ENCODE measurements at regions not wholly inside any gene's neighbourhood (a gene's known extent, or its start where the extent isn't known, plus 50 kb on each side); places are given as distances from the start of the nearest gene placed in this dataset.
"Not testable (repeated sequence)": the region's sequence is repeated elsewhere in the genome, so short reads cannot be mapped to it uniquely, and the experiment has no call there.

DNA sequence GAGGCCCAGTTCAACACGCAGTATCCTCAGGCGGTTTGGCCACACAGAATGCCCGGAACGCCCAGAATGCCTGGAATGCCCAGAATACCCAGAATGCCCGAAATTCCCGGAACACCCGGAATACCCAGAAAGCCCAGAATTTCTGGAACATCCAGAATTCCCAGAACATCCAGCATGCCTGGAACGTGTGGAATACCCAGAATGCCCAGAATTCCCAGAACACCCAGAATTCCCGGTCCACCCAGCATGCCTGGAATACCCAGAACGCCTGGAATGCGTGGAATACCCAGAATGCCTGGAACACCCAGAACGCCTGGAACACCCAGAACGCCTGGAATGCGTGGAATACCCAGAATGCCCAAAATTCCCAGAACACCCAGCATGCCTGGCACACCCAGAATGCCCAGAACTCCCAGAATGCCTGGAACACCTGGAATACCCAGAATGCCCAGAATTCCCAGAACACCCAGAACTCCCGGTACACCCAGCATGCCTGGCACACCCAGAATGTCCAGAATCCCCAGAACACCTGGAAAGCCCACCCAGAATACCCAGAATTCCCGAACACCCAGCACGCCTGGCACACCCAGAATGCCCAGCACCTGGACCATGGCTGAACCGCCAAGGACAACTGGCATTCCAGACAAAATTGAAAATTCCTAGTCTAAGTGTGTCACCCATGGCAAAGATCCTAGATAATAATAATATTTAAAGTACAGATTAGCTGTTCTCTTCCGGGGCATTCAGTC, 487.4 kb upstream of the SALL3 start:
- no peak for DNase-seq

DNA sequence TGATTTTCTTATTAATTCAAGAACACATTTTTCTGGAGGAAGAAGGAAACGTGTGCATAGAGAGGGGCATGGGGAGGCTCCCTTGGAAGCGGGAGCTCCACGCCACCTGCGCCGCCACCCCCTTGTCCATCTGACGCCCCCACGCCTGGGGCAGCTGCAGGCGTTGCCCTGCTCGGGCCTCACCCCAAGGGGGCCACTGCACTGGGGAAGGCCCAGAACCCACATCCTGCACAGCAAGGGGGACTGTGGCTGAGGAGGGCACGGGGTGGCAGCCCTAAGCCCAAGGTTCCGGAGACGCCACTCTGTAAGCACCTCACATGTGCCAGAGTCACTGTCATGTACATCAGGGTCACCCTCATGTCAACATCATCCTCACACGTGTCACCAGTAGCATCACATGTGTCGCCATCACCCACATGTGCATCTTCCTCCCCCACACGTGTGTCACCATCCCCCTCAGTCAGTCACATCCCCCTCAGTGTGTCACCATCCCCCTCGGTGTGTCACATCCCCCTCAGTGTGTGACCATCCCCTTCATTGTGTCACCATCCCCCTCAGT, 486.7 kb upstream of the SALL3 start:
- no peak for DNase-seq

DNA sequence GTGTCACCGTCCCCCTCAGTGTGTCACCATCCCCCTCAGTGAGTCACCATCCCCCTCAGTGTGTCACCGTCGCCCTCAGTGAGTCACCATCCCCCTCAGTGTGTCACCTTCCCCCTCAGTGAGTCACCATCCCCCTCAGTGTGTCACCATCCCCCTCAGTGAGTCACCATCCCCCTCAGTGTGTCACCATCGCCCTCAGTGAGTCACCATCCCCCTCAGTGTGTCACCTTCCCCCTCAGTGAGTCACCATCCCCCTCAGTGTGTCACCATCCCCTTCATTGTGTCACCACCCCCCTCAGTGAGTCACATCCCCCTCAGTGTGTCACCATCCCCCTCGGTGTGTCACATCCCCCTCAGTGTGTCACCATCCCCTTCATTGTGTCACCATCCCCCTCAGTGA, 486.1 kb upstream of the SALL3 start:
- not testable (repeated sequence) for DNase-seq

DNA sequence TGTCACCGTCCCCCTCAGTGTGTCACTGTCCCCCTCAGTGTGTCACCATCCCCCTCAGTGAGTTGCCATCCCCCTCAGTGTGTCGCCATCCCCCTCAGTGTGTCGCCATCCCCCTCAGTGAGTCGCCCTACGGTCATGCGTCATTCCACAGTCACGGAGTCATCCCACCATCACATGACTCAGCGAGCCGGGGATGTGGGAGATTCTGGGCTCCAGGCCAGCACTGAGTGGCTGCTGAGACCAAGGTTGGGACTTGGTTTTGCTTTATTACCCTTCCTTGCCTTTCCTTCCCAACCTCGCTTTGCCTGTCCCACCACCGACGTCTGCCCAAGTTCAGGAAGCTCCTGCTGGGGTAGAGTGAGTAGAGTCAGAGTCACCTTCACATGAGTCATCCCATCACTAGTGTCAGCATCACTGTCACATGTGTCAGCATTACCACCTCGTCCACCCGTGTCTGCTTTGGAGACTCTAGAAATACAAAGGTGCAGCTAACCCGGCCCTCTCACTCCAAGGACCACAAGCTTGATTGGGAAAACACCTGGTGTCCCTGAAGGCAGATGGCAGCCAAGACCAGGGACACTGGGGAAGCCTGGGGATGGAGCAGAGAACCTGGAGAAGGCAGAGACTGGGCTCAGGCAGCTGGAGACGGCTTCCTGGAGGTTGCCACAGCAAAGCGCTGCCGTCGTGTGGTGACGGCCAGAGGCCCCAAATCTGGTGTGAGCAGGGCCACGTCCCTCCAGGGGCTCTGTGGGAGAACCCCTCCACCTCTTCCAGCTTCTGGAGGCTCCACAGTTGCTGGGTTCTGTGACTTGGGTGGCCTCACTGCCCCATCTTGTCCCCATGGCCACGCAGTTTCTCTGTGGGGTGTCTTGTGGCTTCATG, 485.2 kb upstream of the SALL3 start:
- no peak for DNase-seq

DNA sequence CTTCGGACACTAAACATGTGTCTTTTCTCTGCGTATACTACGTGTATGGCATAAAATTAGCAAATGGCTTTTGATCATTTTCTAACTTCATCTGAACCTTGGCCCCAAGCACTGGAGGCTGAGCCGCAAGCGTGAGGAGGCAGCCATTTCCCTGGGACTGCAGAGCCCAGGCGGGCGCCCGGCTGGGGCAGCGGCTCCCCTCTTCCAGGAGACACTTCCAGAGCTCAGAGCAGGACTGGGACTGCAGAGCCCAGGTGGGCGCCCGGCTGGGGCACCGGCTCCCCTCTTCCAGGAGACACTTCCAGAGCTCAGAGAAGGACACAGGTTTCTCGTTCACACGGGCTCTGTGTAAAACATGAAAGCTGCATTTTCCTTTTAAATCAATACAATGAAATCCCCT, 484.1 kb upstream of the SALL3 start:
- no peak for DNase-seq

DNA sequence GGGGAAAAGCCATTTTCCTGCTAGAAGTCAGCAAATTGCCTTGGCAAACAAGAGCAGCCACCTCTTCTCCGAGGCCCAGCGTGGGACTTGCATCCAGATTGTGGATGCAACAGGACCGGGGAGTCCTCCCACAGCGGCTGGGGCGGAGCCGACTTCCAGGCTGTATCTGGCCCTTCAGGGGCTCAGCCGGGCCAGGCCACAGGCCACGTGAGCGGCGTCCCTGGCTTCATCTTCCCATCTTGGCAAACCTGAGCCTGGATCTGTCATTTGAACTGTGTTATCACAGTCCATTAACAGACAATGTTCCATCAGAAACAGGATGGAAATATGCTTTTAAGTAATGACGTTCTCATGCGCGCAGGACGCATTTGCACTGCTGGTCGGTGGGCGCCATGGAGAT, 483.5 kb upstream of the SALL3 start:
- DNase-seq: no peak

DNA sequence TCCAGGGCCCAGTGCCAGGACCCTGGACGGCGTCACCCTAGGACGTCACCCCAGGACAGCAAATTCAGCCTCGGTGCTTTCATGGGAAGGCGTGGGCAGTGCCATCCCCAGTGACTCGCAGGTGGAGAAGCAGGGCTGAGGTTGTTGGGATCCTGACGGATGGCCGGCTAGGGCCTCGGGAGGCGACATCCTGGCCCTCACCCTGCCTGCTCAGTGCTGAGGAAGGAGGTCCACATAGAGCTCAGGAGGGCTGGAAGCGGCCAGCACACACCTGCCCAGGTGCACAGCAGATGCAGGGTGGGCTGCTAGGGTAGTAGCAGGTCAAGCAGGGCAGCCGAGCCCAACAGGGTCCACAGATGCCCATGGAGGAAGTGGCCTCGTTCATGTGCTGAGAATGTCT, 482.0 kb upstream of the SALL3 start:
- DNase-seq: no peak

DNA sequence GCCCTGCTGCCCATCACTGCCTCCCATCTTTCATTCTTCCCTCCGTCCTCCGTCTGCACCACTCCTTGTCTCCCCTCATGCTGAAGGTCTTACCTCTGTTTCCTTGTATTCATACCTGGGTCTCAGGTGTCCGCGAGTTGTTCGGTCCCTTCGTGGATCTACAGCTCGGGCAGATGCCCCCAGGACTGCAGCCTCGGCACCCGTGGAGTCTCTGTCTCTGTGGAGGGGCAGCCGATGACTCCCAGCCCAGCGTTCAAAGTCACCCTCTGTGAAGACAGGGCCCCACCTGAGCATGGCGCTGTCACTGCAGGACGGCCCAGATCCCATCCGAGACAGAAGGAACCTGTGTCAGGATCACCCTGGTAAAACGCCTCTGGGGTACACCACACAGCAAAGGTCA, 480.0 kb upstream of the SALL3 start:
- no peak for DNase-seq

DNA sequence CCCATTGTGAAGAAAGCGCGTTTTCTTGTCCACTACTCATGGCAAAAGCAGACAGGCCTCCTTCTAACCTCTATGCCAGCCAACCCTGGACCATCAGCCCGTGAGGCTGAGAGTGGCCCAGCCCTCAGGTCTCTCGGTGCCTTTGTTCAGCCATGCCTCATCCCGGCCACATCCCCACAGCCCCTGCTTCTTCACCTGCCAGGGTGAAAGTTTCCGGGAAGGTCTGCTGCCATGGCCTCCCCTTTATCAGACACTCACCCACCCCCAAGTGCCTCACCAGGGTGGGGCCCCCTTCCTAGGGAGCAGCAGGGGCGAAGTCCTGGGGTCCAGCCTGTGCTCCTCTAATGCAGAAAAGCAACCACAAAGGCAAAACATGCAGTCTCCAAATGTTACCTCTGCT, 478.4 kb upstream of the SALL3 start:
- no peak for DNase-seq

DNA sequence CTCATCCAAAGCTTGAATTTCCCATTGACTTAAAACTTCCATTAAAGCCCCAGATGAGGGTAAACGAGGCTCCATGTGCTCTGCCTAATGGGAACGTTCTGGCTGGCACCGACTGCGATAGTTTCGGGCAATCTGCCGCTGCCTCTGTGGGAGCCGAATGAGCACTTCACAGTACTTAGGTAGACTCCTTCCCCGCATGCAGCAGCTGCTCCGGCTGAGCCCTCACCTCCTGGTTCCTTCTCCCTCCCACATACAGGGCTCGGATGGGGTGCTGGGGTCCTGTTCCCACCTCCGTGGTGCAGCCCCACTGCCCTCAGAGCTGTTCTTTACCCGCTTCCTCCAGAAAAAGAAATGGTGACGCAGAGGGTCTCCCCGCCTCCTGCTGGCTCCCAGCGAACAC, 476.5 kb upstream of the SALL3 start:
- DNase-seq: no peak

DNA sequence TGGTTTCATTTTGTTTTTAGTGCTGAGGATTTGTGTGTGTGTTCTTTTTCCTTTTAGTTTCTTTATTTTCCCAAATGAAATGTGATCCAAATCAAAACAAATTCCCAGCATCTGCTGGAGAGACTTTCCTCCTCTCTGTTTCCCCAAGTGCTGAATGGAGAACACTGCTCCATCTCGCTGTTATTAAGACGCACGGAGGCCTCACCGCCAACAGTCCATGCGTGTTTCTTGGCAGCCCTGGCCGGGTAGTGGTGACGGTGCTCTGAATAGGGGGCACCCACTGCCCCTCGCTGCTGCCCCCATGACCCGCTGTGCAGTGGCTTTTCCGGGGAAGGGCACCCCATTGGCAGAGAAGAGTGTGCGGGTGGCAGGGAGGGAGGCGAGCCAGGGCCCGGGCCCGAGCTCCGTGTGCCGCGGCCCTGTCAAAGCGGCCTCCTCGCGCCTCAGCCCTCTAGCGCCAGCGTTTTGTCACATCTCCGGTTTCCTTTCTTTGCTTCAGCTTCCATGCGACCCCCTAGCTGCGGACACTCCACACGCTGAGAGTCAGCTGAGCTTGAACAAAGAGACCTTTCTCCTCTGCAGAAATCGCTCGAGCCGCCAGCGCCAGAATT, 473.7 kb upstream of the SALL3 start:
- DNase-seq: no peak

DNA sequence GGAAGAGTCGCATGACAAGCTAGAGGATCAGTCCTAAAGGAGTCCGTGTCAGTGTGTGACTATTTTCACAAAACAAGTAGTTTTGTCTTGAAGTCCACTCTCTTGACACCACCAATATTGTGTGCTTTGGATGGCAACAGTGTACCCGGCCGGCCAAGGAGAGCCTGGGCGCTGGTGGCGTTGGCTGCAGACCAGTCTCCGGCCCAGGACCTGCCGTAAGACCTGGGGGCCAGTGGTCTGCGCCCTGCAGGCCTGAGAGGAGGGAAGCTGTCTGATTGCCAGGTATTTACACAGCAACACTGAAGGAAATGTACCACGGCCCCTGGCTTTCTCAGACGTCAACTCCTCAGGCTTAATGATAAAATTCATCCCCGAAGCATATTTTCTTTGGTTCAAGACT, 472.4 kb upstream of the SALL3 start:
- DNase-seq: no peak

DNA sequence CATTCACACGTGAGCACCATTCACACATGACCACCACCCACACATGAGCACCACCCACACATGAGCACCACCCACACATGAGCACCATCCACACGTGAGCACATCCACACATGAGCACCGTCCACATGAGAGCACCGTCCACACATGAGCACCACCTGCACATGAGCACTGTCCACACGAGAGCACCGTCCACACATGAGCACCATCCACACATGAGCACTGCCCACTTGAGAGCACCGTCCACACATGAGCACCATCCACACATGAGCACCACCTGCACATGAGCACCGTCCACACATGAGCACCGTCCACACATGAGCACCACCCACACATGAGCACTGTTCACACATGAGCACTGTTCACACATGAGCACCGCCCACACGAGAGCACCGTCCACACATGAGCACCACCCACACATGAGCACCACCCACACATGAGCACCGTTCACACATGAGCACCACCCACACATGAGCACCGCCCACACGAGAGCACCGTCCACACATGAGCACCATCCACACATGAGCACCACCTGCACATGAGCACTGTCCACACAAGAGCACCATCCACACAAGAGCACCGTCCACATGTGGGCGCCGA, 471.3 kb upstream of the SALL3 start:
- DNase-seq: not testable (repeated sequence)

DNA sequence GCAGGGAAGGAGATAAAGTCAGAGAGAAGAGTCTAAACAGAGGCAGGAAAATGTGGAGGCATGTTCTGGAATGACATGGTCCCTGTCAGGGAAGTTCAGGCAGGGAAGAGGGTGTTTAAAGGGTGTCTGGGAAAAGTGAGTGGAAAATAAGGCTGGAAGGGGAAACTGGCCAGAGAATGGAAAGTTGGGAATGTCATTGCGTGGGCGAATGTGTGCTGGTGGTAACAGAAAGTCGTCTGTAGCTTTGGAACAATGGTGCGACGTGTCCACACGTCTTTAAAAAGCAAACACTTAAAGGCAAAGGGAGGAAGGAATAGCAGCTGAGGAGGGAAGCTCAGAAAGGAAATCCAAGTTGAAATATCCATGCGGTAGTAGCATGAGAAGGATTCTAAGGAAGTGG, 469.5 kb upstream of the SALL3 start:
- DNase-seq: no peak

DNA sequence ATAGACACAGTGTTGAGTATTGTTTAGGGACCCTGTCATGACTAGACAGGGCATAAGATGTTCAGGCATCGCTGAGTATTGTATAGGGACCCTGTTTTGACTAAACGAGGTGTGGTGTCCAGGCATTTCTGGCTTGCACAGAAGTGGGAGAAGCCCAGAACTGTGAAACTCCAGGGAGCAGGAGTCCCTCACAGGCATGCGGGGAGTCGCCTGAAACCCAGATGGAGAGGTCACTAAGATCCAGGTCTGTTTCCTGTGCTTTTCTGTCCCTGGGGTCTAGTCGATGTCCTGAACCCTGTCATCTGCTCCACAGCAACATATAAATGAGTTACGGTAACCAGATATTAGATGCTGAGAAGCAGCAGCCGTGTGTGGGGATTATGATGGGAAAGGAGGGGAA, 469.0 kb upstream of the SALL3 start:
- DNase-seq: no peak

DNA sequence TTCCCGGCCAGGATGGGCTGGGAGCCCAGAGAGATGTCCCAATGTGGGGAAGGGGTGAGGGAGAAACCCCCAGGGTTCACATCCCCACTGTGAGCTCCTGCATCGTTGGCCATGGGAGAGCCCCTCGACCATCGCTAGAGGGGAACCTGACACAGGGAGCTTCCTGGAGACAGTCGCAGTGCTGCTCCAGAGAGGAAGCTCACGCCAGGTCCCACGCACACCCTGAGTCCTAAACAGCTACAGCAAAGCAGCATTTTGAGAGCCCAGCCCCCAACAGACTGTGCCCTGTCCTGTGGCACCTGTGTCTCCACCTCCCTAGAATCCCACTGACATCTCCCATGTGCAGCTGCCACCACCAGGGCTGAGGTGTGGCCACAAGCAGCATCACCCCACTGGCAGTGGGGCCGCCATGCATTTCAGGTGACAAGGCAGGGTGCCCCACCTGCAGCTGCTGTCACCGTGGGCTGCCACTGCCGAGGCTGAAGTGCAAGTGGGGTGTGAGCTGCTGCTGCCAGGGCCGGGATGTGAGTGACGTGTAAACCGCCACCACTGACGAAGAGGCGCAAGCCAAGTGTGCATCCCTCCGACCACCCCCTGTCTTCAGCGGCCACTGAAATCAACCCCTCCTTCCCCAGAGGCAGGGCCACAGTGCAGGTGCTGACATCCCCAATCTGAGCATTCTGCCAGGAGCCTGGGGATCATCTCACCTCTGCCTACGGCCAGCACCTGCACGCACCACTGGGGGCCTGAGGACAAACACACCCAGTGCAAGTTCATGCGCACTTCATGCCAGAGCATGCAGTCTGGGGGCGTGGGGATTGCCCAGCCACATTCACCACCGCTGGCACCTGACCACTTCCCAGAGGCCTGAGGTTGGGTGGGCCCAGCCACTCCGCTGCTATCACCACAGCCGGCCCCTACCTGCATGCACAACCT, 467.7 kb upstream of the SALL3 start:
- DNase-seq: no peak

DNA sequence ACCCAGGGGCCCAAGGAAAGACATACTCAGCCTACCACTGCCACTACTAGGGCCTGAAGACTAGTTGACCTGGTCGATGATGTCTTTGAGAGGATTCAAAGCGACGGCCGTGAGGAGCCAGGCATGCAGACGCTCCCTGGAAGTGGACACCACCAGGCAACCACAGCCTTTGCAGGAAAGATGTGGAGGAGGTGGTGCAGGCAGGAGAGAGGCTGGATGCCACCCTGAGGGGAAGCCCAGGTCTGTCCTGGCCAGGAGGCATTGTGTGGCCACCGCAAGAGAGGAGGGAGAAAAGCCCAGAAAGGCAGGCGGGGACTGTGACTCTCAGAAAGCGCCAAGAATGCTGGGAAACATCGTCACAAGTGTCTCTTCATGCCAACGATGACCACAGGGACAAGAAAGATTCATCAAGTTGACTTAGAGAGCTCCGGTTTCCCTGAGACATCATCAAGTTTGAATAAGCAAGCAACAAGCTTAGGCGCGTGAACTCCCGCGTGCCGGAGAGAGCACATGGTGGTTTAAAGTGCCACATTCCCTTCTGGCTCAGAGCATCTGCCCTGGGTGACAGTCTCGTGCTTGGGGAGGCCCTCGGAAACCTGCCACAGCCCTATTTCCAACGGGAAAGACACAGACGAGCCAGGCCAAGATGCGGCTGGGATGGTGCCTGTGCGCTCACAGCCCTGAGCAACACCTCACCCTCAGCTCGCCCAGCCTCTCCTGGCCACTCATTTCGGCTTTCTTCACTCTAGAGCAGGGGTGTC, 464.5 kb upstream of the SALL3 start:
- no peak for DNase-seq

DNA sequence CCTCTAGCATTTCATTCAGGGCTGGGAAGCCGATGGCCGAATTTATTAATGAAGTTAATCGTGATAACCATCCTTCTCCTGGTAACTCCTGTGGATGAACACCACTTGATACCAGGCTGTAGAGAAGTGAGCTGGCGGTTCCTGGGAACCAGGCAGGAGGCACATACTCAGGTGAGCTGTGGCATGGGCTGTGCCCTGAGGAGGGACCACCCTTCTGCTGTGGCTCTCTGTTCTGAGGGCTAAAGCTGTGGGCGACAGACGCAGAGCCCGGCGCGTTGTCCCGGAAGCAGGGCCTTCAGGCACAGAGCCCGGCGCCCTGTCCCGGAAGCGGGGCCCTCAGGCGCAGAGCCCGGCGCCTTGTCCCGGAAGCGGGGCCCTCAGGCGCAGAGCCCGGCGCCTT, 462.3 kb upstream of the SALL3 start:
- no peak for DNase-seq

DNA sequence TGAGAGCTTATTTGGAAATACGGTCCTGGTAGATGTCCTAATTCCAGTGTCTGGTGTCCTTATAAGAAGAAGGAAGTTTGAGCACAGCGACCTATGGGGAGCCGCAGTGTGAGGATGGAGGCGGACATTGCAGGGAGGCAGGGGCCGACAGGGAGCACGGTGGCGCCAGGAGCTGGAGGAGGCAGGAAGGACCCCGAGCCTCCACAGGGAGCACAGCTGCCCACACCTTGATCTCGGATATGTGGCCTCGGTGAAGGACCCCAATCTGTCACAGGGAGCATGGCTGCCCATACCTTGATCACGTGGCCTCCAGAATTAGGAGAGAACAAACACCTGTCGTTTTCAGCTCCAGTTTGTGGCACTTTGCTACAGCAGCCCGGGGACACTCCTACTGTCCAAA, 461.6 kb upstream of the SALL3 start:
- DNase-seq: no peak

DNA sequence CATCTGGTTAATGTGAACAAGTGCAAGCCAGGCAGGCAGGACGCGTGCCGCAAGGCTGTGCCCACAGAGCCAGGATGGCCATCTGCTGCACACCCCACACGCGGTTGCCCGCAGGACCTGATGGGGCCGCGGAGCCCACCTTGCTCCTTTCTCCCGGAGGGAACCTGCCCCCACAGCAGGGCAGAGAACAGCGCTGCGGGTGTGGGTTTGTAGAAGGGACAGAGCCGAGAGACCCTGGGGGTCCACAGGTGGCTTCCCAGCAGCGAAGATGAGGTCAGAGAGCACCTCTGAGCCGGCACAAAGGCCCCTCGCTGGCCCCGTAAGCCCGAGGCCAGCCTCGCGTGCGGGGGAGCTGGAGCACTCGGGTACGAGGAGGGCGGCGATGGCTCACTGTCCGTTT, 460.8 kb upstream of the SALL3 start:
- DNase-seq: no peak

DNA sequence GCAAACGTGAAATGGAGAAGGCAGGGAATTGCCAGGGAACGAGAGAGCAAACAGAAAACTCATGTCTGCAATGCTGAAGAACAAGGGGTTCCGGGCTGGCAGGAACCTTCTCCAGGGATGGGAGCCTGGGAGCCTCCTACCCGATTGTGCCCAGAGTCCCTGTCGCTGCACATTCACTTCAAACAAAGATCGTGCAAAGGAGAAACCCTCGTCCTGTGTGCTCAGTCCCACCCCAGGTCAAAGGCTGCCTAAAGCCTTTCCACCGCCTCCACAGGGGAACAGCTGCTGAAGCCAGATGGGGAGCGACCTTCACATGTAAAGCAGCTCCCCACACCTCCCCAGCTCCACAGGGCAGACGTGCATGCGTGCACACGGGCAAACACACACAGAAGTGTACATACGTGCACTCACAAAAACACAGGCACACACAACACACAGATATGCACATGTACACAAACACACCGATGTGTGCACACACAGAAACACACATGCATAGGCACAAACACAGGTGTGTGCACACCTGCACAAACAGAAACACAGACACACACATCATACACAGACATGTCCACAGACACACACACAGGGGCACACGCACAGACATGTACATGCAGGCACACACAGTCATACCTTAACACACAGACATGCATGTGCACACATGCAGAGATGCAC, 460.1 kb upstream of the SALL3 start:
- DNase-seq: no peak

Data from fibroblast of skin of right biceps (primary cell).